Panc1 (cell line): ENCODE measurements at regions not wholly inside any gene's neighbourhood (a gene's known extent, or its start where the extent isn't known, plus 50 kb on each side); places are given as distances from the start of the nearest gene placed in this dataset.

Experiments used
- ATAC-seq: fragments of 200-7000 bp; cut with Tn5 transposase; 2 replicates; pipeline ENCODE4 v1.9.1; 2020; ENCODE audit warnings: mild to moderate bottlenecking, moderate library complexity
- BruUV-seq: library from RNA; stranded (reverse); fragments of 400-500 nt; replicated peaks from 2 replicates; lab custom pipeline; 2021; lab: Mats Ljungman, UMichigan
- CTCF ChIA-PET: fragments of 300-600 bp; sonication (Branson Sonifier 250); formaldehyde crosslinking; loops from one replicate; lab custom pipeline; 2022; ENCODE audit warnings: antibody characterized with exemption; lab: Charles Lee
- POLR2A ChIA-PET: fragments of 300-600 bp; sonication (Branson Sonifier 250); formaldehyde crosslinking; loops from one replicate; lab custom pipeline; 2022; ENCODE audit warnings: antibody characterized with exemption; lab: Charles Lee
- DNase-seq: peaks from one replicate; pipeline ENCODE4 v3.0.0-alpha.2; 2010; ENCODE audit warnings: low read depth, low spot score
- H3K27ac ChIP-seq: 2 replicates; pipeline ENCODE4 v1.5.1; 2011; ENCODE audit warnings: mild to moderate bottlenecking, low read length, inconsistent platforms
- H3K27me3 ChIP-seq: fragments of 200-500 bp; sonication (Bioruptor generic); 2 replicates; pipeline ENCODE4 v1.6.0; 2014; ENCODE audit warnings: low read length, inconsistent platforms; ENCODE audit not compliant: control insufficient read depth, insufficient read depth
- H3K36me3 ChIP-seq: fragments of 200-500 bp; sonication (Bioruptor generic); 2 replicates; pipeline ENCODE4 v1.5.1; 2014; ENCODE audit warnings: inconsistent platforms, mild to moderate bottlenecking, low read length, moderate library complexity; ENCODE audit not compliant: control insufficient read depth, insufficient read depth
- H3K4me1 ChIP-seq: 2 replicates; pipeline ENCODE4 v1.5.1; 2011; ENCODE audit warnings: inconsistent platforms, mild to moderate bottlenecking, low read length, moderate library complexity; ENCODE audit not compliant: control insufficient read depth, insufficient read depth
- H3K4me3 ChIP-seq, 2 experiments: 2 replicates each; pipeline ENCODE4 v1.5.1; 2011 to 2012; ENCODE audit warnings: low read depth in 2 of 2, low read length in 2 of 2, mild to moderate bottlenecking in 2 of 2, inconsistent platforms in 1 of 2, moderate library complexity in 1 of 2
- H3K9me3 ChIP-seq: fragments of 200-500 bp; sonication (Bioruptor generic); 2 replicates; pipeline ENCODE4 v1.5.1; 2014; ENCODE audit warnings: low read depth, mild to moderate bottlenecking, inconsistent platforms, low read length, moderate library complexity; ENCODE audit not compliant: control insufficient read depth, insufficient read depth
- POLR2AphosphoS5 ChIP-seq: IDR thresholded peaks from 2 replicates; pipeline ENCODE4 v1.6.1; 2012; ENCODE audit warnings: mild to moderate bottlenecking, low read depth, low read length, moderate library complexity
- SIN3A ChIP-seq: IDR thresholded peaks from 2 replicates; pipeline ENCODE4 v1.6.1; 2012; ENCODE audit warnings: low read depth, mild to moderate bottlenecking, low read length, moderate library complexity, borderline replicate concordance; ENCODE audit not compliant: insufficient read depth
- TCF7L2 ChIP-seq: IDR thresholded peaks from 2 replicates; pipeline ENCODE4 v1.6.1; 2011; ENCODE audit warnings: mild to moderate bottlenecking, low read depth, low read length, inconsistent platforms
- in situ Hi-C: cut with HindIII; loops from 2 replicates; pipeline ENCODE4 v1.10.0; 2016; ENCODE audit warnings: low sequenced_read_pairs, low pct_unique_long_range_greater_than_20kb
- intact Hi-C: fragments of 100-400 bp; cut with micrococcal nuclease; formaldehyde crosslinking; loops from one replicate; pipeline ENCODE4 v1.10.0; 2022; ENCODE audit not compliant: unreplicated experiment
- TF ChIP-seq, protein P1 (sequence below): fragments of 450-650 bp; IDR thresholded peaks from 2 replicates; pipeline ENCODE4 v1.5.1; 2017; ENCODE audit warnings: mild to moderate bottlenecking
- TF ChIP-seq, protein P2 (sequence below), 2 experiments: IDR thresholded peaks; 2 replicates each; pipeline ENCODE4 v1.6.1; 2011 to 2012; ENCODE audit warnings: low read depth in 2 of 2, control low read depth in 1 of 2, low read length in 1 of 2, mild to moderate bottlenecking in 1 of 2, moderate library complexity in 1 of 2; ENCODE audit not compliant: insufficient read depth in 1 of 2

DNA sequence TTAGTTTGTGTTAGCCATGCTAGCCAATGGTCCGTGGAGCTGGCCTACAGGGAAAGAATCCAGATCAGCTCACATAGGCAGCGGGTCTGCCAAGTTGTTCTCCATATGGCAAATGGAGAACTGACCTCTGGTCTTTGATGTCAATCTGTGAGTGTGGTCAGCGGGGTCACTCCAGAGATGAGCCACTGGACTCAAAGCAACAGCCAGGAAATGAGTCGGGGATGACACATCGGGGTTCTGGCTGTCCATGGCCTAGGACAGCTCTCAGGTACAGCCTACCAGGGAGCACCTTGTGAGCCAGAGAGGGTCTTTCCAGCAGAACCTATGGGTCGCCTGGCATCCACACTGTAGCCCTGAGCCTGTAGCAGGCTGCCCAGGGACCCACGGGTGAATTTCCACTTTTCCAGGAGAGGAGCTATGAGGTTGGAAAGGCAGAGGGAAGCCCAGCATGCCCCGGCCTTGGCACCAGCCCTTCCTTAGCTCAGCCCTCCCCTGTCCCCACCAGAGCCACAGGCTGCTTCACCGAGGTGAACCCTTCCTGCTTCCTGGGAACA lies 203.0 kb upstream of the TNRC6C start:
- H3K27me3 ChIP-seq: peaks cover 10% of the 10 kb centered on the region; the same call in 1 of the 2 replicates
- intact Hi-C loops: no loop called here
- no peaks in the 10 kb centered on the region for H3K9me3 ChIP-seq
- H3K4me1 ChIP-seq: no peaks in the 10 kb centered on the region
- no peak overlapping the region for H3K27ac ChIP-seq
- no TSS peak for BruUV-seq
- no peak for TF ChIP-seq TCF7L2
- no peak for TF ChIP-seq SIN3A
- no peak for TF ChIP-seq POLR2AphosphoS5
- TF ChIP-seq, protein P1, sequence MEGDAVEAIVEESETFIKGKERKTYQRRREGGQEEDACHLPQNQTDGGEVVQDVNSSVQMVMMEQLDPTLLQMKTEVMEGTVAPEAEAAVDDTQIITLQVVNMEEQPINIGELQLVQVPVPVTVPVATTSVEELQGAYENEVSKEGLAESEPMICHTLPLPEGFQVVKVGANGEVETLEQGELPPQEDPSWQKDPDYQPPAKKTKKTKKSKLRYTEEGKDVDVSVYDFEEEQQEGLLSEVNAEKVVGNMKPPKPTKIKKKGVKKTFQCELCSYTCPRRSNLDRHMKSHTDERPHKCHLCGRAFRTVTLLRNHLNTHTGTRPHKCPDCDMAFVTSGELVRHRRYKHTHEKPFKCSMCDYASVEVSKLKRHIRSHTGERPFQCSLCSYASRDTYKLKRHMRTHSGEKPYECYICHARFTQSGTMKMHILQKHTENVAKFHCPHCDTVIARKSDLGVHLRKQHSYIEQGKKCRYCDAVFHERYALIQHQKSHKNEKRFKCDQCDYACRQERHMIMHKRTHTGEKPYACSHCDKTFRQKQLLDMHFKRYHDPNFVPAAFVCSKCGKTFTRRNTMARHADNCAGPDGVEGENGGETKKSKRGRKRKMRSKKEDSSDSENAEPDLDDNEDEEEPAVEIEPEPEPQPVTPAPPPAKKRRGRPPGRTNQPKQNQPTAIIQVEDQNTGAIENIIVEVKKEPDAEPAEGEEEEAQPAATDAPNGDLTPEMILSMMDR: no peak
- TF ChIP-seq, protein P2, sequence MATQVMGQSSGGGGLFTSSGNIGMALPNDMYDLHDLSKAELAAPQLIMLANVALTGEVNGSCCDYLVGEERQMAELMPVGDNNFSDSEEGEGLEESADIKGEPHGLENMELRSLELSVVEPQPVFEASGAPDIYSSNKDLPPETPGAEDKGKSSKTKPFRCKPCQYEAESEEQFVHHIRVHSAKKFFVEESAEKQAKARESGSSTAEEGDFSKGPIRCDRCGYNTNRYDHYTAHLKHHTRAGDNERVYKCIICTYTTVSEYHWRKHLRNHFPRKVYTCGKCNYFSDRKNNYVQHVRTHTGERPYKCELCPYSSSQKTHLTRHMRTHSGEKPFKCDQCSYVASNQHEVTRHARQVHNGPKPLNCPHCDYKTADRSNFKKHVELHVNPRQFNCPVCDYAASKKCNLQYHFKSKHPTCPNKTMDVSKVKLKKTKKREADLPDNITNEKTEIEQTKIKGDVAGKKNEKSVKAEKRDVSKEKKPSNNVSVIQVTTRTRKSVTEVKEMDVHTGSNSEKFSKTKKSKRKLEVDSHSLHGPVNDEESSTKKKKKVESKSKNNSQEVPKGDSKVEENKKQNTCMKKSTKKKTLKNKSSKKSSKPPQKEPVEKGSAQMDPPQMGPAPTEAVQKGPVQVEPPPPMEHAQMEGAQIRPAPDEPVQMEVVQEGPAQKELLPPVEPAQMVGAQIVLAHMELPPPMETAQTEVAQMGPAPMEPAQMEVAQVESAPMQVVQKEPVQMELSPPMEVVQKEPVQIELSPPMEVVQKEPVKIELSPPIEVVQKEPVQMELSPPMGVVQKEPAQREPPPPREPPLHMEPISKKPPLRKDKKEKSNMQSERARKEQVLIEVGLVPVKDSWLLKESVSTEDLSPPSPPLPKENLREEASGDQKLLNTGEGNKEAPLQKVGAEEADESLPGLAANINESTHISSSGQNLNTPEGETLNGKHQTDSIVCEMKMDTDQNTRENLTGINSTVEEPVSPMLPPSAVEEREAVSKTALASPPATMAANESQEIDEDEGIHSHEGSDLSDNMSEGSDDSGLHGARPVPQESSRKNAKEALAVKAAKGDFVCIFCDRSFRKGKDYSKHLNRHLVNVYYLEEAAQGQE (IDR thresholded peaks at IDR 0.05; ENCODE audit: insufficient read depth in 1 of 2, low read depth in 2 of 2, low read length in 1 of 2): no peak
- DNase-seq (no peak), ATAC-seq (no peak)
- ChIA-PET CTCF (interaction anchor here (0.6 kb wide), 1 partner anchor 16 kb away, joined by 8 read pairs; no protein-coding TSS in a partner anchor), POLR2A (no interaction called here)
- in situ Hi-C loops: no loop called here
- no peaks in the 10 kb centered on the region for H3K36me3 ChIP-seq
- H3K4me3 ChIP-seq: no peak overlapping the region

DNA sequence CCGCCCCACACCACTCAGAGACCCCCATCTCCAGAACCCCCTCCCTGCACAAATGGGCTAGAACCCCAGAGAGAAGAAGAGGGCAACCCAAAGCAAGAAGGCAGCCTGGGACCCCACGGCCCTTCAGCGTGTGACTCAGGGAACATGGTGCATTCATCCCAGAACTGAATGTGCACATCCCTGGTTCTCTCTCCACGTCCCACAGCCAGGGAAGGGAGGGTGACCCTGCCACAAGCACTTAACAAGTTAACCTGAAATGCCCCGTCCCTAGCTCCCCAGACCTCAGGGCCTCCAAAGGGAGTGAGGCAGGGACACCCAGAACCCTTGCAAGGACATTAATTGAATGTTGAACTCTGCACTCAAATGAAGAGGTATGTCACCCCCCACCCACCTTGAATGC lies 202.5 kb upstream of the TNRC6C start:
- BruUV-seq: no TSS peak
- Histone ChIP-seq H3K36me3 (no peaks in the 10 kb centered on the region), H3K27me3 (peaks cover 8% of the 10 kb centered on the region; the same call in 1 of the 2 replicates), H3K4me3 (no peak overlapping the region), H3K9me3 (no peaks in the 10 kb centered on the region), H3K27ac (no peak overlapping the region), H3K4me1 (no peaks in the 10 kb centered on the region)
- intact Hi-C loops (no loop called here), in situ Hi-C loops (no loop called here)
- DNase-seq (no peak), ATAC-seq (no peak)
- ChIA-PET CTCF (interaction anchor here (0.6 kb wide), 1 partner anchor 15 kb away, joined by 8 read pairs; no protein-coding TSS in a partner anchor), POLR2A (interaction anchor here (0.6 kb wide), 1 partner anchor 202 kb away, joined by 3 read pairs; no protein-coding TSS in a partner anchor)
- TF ChIP-seq TCF7L2 (no peak), SIN3A (no peak), POLR2AphosphoS5 (no peak)
- TF ChIP-seq, protein P1: no peak
- TF ChIP-seq, protein P2 (IDR thresholded peaks at IDR 0.05; ENCODE audit: insufficient read depth in 1 of 2, low read depth in 2 of 2, low read length in 1 of 2): no peak
